Right lobe of liver (tissue), 4 donors: ENCODE measurements at regions not wholly inside any gene's neighbourhood (a gene's known extent, or its start where the extent isn't known, plus 50 kb on each side); places are given as distances from the start of the nearest gene placed in this dataset.

ENCODE experiments used
- POLR2A ChIP-seq: fragments of 450-650 bp; IDR thresholded peaks from one replicate; pipeline ENCODE4 v1.6.1; 2017; ENCODE audit warnings: antibody characterized with exemption, mild to moderate bottlenecking
- TF ChIP-seq, protein P1 (sequence below), 4 donors: fragments of 200-600 bp in 3 of 4; fragments of 450-650 bp in 1 of 4; IDR thresholded peaks; one replicate each; pipeline versions ENCODE4 v1.5.1 to v1.8.0; 2016 to 2022; ENCODE audit warnings: antibody characterized with exemption in 4 of 4, mild to moderate bottlenecking in 2 of 4
- donor health status: DM: no; HTN: no; CAD: no.
- donor health status: DM: no; HTN: no; CAD: no.
- donor health status: DM: no; HTN: yes; CAD: no.

DNA sequence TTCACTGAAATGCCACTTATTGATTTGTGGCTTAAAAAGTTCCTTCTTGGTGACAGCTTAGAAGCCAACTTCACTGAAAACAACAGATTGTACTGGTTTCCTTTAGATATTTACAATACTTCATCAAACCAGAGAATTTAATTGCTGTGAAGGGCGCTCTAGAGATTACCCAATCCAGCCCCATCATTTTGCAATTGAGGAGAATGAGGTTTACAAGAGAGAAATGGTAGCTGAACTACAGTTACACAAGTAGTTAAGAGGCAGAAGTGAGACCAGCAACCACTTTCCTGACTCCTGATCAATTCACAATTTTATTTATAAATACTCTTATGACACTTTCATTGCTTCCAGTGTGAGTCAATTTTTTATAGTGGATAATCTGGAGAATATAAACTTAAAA lies 103.5 kb upstream of the APC start:
- TF ChIP-seq, protein P1, sequence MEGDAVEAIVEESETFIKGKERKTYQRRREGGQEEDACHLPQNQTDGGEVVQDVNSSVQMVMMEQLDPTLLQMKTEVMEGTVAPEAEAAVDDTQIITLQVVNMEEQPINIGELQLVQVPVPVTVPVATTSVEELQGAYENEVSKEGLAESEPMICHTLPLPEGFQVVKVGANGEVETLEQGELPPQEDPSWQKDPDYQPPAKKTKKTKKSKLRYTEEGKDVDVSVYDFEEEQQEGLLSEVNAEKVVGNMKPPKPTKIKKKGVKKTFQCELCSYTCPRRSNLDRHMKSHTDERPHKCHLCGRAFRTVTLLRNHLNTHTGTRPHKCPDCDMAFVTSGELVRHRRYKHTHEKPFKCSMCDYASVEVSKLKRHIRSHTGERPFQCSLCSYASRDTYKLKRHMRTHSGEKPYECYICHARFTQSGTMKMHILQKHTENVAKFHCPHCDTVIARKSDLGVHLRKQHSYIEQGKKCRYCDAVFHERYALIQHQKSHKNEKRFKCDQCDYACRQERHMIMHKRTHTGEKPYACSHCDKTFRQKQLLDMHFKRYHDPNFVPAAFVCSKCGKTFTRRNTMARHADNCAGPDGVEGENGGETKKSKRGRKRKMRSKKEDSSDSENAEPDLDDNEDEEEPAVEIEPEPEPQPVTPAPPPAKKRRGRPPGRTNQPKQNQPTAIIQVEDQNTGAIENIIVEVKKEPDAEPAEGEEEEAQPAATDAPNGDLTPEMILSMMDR (IDR thresholded peaks at IDR 0.05) = no peak
- TF ChIP-seq POLR2A = no peak
